ENCODE measurements at regions not wholly inside any gene's neighbourhood (a gene's known extent, or its start where the extent isn't known, plus 50 kb on each side); places are given as distances from the start of the nearest gene placed in this dataset.

- no peak overlapping the region for H3K27ac Mint-ChIP-seq
- CTCF ChIA-PET, result no interaction called here
These were observed 1196.9 kb downstream of the SORCS3 start for GRCh38 chr10:105837951-105838350.

GRCh38 chr10:105834261-105835059, 1193.4 kb downstream of the SORCS3 start:
- CTCF ChIA-PET, result no interaction called here
- no peaks in the 10 kb centered on the region for H3K27me3 Mint-ChIP-seq
- peaks cover 2% of the 10 kb centered on the region for H3K4me1 Mint-ChIP-seq
- no peaks in the 10 kb centered on the region for H3K36me3 Mint-ChIP-seq
- H3K27ac Mint-ChIP-seq, result no peak overlapping the region
- DNase-seq (no peak), ATAC-seq (no peak)
- peaks cover 7% of the 10 kb centered on the region for H3K9me3 Mint-ChIP-seq (ENCODE audit: low read depth)
- H3K4me3 Mint-ChIP-seq, result no peak overlapping the region

More at GRCh38 chr10:105837951-105838350, 1196.9 kb downstream of the SORCS3 start:
- Mint-ChIP-seq H3K27me3 (no peaks in the 10 kb centered on the region), H3K4me1 (peaks cover 2% of the 10 kb centered on the region), H3K4me3 (peak overlapping the region; percentile 27), H3K36me3 (no peaks in the 10 kb centered on the region), H3K9me3 (ENCODE audit: low read depth) (peaks cover 5% of the 10 kb centered on the region)
- no peak for DNase-seq
- ATAC-seq, result peak; percentile 57

- Mint-ChIP-seq H3K4me3 (no peak overlapping the region), H3K27me3 (no peaks in the 10 kb centered on the region), H3K4me1 (no peaks in the 10 kb centered on the region), H3K27ac (no peak overlapping the region), H3K36me3 (no peaks in the 10 kb centered on the region), H3K9me3 (ENCODE audit: low read depth) (peaks cover 4% of the 10 kb centered on the region)
- ATAC-seq, result no peak
- DNase-seq, result no peak
- CTCF ChIA-PET, result no interaction called here
These were observed 1186.0 kb downstream of the SORCS3 start for GRCh38 chr10:105827133-105827532.

- ATAC-seq, result no peak
- Mint-ChIP-seq H3K36me3 (no peaks in the 10 kb centered on the region), H3K4me3 (no peak overlapping the region), H3K4me1 (no peaks in the 10 kb centered on the region), H3K9me3 (ENCODE audit: low read depth) (peaks cover 9% of the 10 kb centered on the region), H3K27me3 (no peaks in the 10 kb centered on the region), H3K27ac (no peak overlapping the region)
- CTCF ChIA-PET, result no interaction called here
- DNase-seq, result no peak
These were observed 1167.0 kb downstream of the SORCS3 start for GRCh38 chr10:105807935-105808587.

GRCh38 chr10:105803206-105803605, 1162.1 kb downstream of the SORCS3 start:
- Mint-ChIP-seq H3K36me3 (no peaks in the 10 kb centered on the region), H3K4me3 (no peak overlapping the region), H3K27ac (no peak overlapping the region), H3K4me1 (no peaks in the 10 kb centered on the region), H3K27me3 (no peaks in the 10 kb centered on the region), H3K9me3 (ENCODE audit: low read depth) (peaks cover 6% of the 10 kb centered on the region)
- CTCF ChIA-PET, result no interaction called here
- ATAC-seq (no peak), DNase-seq (no peak)

GRCh38 chr10:105800641-105801040, 1159.6 kb downstream of the SORCS3 start:
- Mint-ChIP-seq H3K4me3 (no peak overlapping the region), H3K9me3 (ENCODE audit: low read depth) (peaks cover 3% of the 10 kb centered on the region), H3K4me1 (no peaks in the 10 kb centered on the region), H3K36me3 (no peaks in the 10 kb centered on the region), H3K27ac (no peak overlapping the region), H3K27me3 (no peaks in the 10 kb centered on the region)
- CTCF ChIA-PET, result no interaction called here
- DNase-seq (no peak), ATAC-seq (no peak)

- H3K9me3 Mint-ChIP-seq (ENCODE audit: low read depth), result peaks cover 3% of the 10 kb centered on the region
- peak overlapping the region; percentile 9 for H3K27ac Mint-ChIP-seq
- no peaks in the 10 kb centered on the region for H3K36me3 Mint-ChIP-seq
- CTCF ChIA-PET, result no interaction called here
- no peaks in the 10 kb centered on the region for H3K4me1 Mint-ChIP-seq
- no peak for ATAC-seq
- no peaks in the 10 kb centered on the region for H3K27me3 Mint-ChIP-seq
- DNase-seq, result no peak
- H3K4me3 Mint-ChIP-seq, result no peak overlapping the region
These were observed 1157.3 kb downstream of the SORCS3 start for GRCh38 chr10:105798328-105798889.

- Mint-ChIP-seq H3K36me3 (no peaks in the 10 kb centered on the region), H3K4me3 (no peak overlapping the region), H3K27ac (no peak overlapping the region), H3K9me3 (ENCODE audit: low read depth) (peaks cover 6% of the 10 kb centered on the region), H3K4me1 (no peaks in the 10 kb centered on the region), H3K27me3 (no peaks in the 10 kb centered on the region)
- ATAC-seq, result no peak
- CTCF ChIA-PET, result no interaction called here
- DNase-seq, result no peak
These were observed 1156.3 kb downstream of the SORCS3 start for GRCh38 chr10:105797234-105797890.

- Mint-ChIP-seq H3K36me3 (no peaks in the 10 kb centered on the region), H3K9me3 (ENCODE audit: low read depth) (peaks cover 3% of the 10 kb centered on the region), H3K4me1 (no peaks in the 10 kb centered on the region), H3K27ac (no peak overlapping the region), H3K27me3 (no peaks in the 10 kb centered on the region), H3K4me3 (no peak overlapping the region)
- CTCF ChIA-PET, result no interaction called here
- ATAC-seq, result no peak
- no peak for DNase-seq
These were observed 1152.0 kb downstream of the SORCS3 start for GRCh38 chr10:105793071-105793470.

GRCh38 chr10:105785721-105786120, 1144.6 kb downstream of the SORCS3 start:
- Mint-ChIP-seq H3K27me3 (no peaks in the 10 kb centered on the region), H3K9me3 (ENCODE audit: low read depth) (peaks cover 7% of the 10 kb centered on the region), H3K4me1 (no peaks in the 10 kb centered on the region), H3K27ac (no peak overlapping the region), H3K4me3 (no peak overlapping the region), H3K36me3 (no peaks in the 10 kb centered on the region)
- DNase-seq (no peak), ATAC-seq (no peak)
- CTCF ChIA-PET, result no interaction called here

- Mint-ChIP-seq H3K4me3 (no peak overlapping the region), H3K27me3 (no peaks in the 10 kb centered on the region), H3K9me3 (ENCODE audit: low read depth) (peaks cover 7% of the 10 kb centered on the region), H3K4me1 (no peaks in the 10 kb centered on the region), H3K27ac (no peak overlapping the region), H3K36me3 (no peaks in the 10 kb centered on the region)
- ATAC-seq, result no peak
- CTCF ChIA-PET, result no interaction called here
- DNase-seq, result no peak
These were observed 1142.9 kb downstream of the SORCS3 start for GRCh38 chr10:105783936-105784483.

GRCh38 chr10:105774881-105775280, 1133.8 kb downstream of the SORCS3 start:
- no peak for DNase-seq
- Mint-ChIP-seq H3K27me3 (no peaks in the 10 kb centered on the region), H3K4me1 (no peaks in the 10 kb centered on the region), H3K27ac (no peak overlapping the region), H3K9me3 (ENCODE audit: low read depth) (no peaks in the 10 kb centered on the region), H3K36me3 (no peaks in the 10 kb centered on the region), H3K4me3 (no peak overlapping the region)
- CTCF ChIA-PET, result no interaction called here
- no peak for ATAC-seq

GRCh38 chr10:105774351-105774750, 1133.3 kb downstream of the SORCS3 start:
- Mint-ChIP-seq H3K4me1 (no peaks in the 10 kb centered on the region), H3K27me3 (no peaks in the 10 kb centered on the region), H3K9me3 (ENCODE audit: low read depth) (peaks cover 2% of the 10 kb centered on the region), H3K4me3 (no peak overlapping the region), H3K36me3 (no peaks in the 10 kb centered on the region), H3K27ac (no peak overlapping the region)
- CTCF ChIA-PET, result no interaction called here
- DNase-seq (no peak), ATAC-seq (no peak)
